Natural killer cell (primary cell): ENCODE measurements at regions not wholly inside any gene's neighbourhood (a gene's known extent, or its start where the extent isn't known, plus 50 kb on each side); places are given as distances from the start of the nearest gene placed in this dataset.
"Not testable (repeated sequence)": the region's sequence is repeated elsewhere in the genome, so short reads cannot be mapped to it uniquely, and the experiment has no call there.

Experiments
- ATAC-seq, 3 donors: fragments of 150-1000 bp in 2 of 3; fragments of 200-7000 bp in 1 of 3; cut with Tn5 transposase; 1 replicate in 1 of 3; 2 replicates in 2 of 3; pipeline ENCODE4 v1.10.0; 2021; ENCODE audit warnings: mild to moderate bottlenecking in 2 of 3, moderate library complexity in 2 of 3
- DNase-seq, 2 donors: peaks; one replicate each; pipeline versions ENCODE4 v3.0.0 to v3.0.0-alpha.2; 2013 to 2021; ENCODE audit warnings: mixed read lengths in 1 of 2
- H3K27ac ChIP-seq: one replicate; pipeline ENCODE4 v1.5.1; 2013; ENCODE audit warnings: mild to moderate bottlenecking, low read length
- H3K27me3 ChIP-seq: one replicate; pipeline ENCODE4 v1.6.1; 2013; ENCODE audit warnings: low read length; ENCODE audit not compliant: control insufficient read depth, insufficient read depth
- H3K36me3 ChIP-seq: one replicate; pipeline ENCODE4 v1.6.1; 2013; ENCODE audit warnings: low read length; ENCODE audit not compliant: control insufficient read depth, insufficient read depth
- H3K4me1 ChIP-seq: one replicate; pipeline ENCODE4 v1.6.1; 2013; ENCODE audit warnings: low read length; ENCODE audit not compliant: control insufficient read depth, insufficient read depth
- H3K4me3 ChIP-seq: one replicate; pipeline ENCODE4 v1.5.1; 2013; ENCODE audit warnings: low read length
- H3K9me3 ChIP-seq: one replicate; pipeline ENCODE4 v1.6.1; 2013; ENCODE audit warnings: low read length; ENCODE audit not compliant: control insufficient read depth, insufficient read depth
- H3K27ac Mint-ChIP-seq, 2 donors: one replicate each; pipeline ENCODE4 v1.8.0; 2022; ENCODE audit warnings: mild to moderate bottlenecking in 2 of 2, mixed read lengths in 2 of 2, moderate library complexity in 1 of 2
- H3K27me3 Mint-ChIP-seq, 2 donors: one replicate each; pipeline ENCODE4 v1.8.0; 2022; ENCODE audit warnings: low read depth in 2 of 2, mixed read lengths in 2 of 2
- H3K36me3 Mint-ChIP-seq: one replicate; pipeline ENCODE4 v1.8.0; 2022; ENCODE audit warnings: mixed read lengths
- H3K4me1 Mint-ChIP-seq, 2 donors: one replicate each; pipeline ENCODE4 v1.8.0; 2022; ENCODE audit warnings: mixed read lengths in 2 of 2
- H3K4me3 Mint-ChIP-seq: one replicate; pipeline ENCODE4 v1.8.0; 2022; ENCODE audit warnings: mild to moderate bottlenecking, moderate library complexity, mixed read lengths
- H3K9me3 Mint-ChIP-seq, 2 donors: one replicate each; pipeline ENCODE4 v1.8.0; 2022; ENCODE audit warnings: mixed read lengths in 2 of 2
- CTCF ChIP-seq: fragments of 200-600 bp; IDR thresholded peaks from one replicate; pipeline ENCODE4 v1.8.0; 2022; ENCODE audit warnings: antibody characterized with exemption
- WGBS: methylation state at CpG from one replicate; pipeline ENCODE4 v1.1.7; 2013; ENCODE audit warnings: missing lambda C conversion rate; ENCODE audit not compliant: insufficient coverage; 5-methylcytosine and 5-hydroxymethylcytosine counted together
- intact Hi-C: fragments of 100-400 bp; cut with micrococcal nuclease; formaldehyde crosslinking; loops from one replicate; pipeline ENCODE4 v1.14.2; 2022

- Histone ChIP-seq H3K9me3 (peaks cover 3% of the 10 kb centered on the region), H3K36me3 (no peaks in the 10 kb centered on the region), H3K4me3 (no peak overlapping the region), H3K4me1 (no peaks in the 10 kb centered on the region), H3K27me3 (no peaks in the 10 kb centered on the region), H3K27ac (no peak overlapping the region)
- Mint-ChIP-seq H3K36me3 (peaks cover 17% of the 10 kb centered on the region), H3K27me3 (no peaks in the 10 kb centered on the region), H3K27ac (no peak overlapping the region), H3K4me3 (no peak overlapping the region), H3K4me1 (no peaks in the 10 kb centered on the region), H3K9me3 (peaks cover 3 to 7% of the 10 kb centered on the region in 2 donors)
- 95% methylated on average over 3 of the region's 3 CpGs for WGBS
- no peak for TF ChIP-seq CTCF
- intact Hi-C loops: no loop called here
- DNase-seq (no peak), ATAC-seq (no peak)
Observed at GRCh38 chr2:8558096-8558495, 123.8 kb upstream of the ID2 start.

GRCh38 chr2:8558956-8559355, 122.9 kb upstream of the ID2 start:
- Histone ChIP-seq H3K4me3 (no peak overlapping the region), H3K27me3 (no peaks in the 10 kb centered on the region), H3K4me1 (peaks cover 2% of the 10 kb centered on the region), H3K36me3 (no peaks in the 10 kb centered on the region), H3K27ac (no peak overlapping the region), H3K9me3 (peaks cover 3% of the 10 kb centered on the region)
- Mint-ChIP-seq H3K4me1 (peaks cover 4 to 7% of the 10 kb centered on the region in 2 donors), H3K27me3 (no peaks in the 10 kb centered on the region), H3K36me3 (peaks cover 17% of the 10 kb centered on the region), H3K9me3 (peaks cover 3 to 7% of the 10 kb centered on the region in 2 donors), H3K4me3 (no peak overlapping the region), H3K27ac (no peak overlapping the region)
- intact Hi-C loops: no loop called here
- TF ChIP-seq CTCF: no peak
- WGBS: 83% methylated on average over 1 of the region's 2 CpGs
- ATAC-seq: no peak
- no peak for DNase-seq

DNA sequence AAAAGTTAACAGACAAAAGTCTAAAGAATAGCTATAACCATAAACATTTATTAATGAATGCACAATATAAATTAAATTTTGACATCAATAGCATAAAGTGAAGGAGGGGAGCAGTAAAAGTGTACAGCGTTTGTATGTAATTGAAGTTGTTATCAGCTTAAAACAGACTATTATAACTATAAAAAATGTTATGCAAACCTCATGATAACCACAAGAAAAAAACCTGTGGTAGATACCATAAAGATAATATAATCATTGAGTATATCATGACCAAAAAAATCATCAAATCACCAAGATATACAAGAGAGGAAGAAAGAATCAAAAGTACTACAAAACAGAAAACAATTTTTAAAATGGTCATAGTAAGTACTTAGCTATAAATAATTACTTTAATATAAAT, 122.1 kb upstream of the ID2 start:
- Mint-ChIP-seq H3K4me3 (no peak overlapping the region), H3K4me1 (peaks cover 13 to 14% of the 10 kb centered on the region in 2 donors), H3K9me3 (peaks cover 3 to 7% of the 10 kb centered on the region in 2 donors), H3K27me3 (no peaks in the 10 kb centered on the region), H3K27ac (no peak overlapping the region), H3K36me3 (peaks cover 17% of the 10 kb centered on the region)
- Histone ChIP-seq H3K4me3 (no peak overlapping the region), H3K9me3 (peaks cover 3% of the 10 kb centered on the region), H3K27me3 (no peaks in the 10 kb centered on the region), H3K27ac (no peak overlapping the region), H3K36me3 (no peaks in the 10 kb centered on the region), H3K4me1 (peaks cover 5% of the 10 kb centered on the region)
- intact Hi-C loops: no loop called here
- no peak for TF ChIP-seq CTCF
- no CpG with 5 or more reads among the region's 1 CpG for WGBS
- DNase-seq (no peak), ATAC-seq (no peak)

DNA sequence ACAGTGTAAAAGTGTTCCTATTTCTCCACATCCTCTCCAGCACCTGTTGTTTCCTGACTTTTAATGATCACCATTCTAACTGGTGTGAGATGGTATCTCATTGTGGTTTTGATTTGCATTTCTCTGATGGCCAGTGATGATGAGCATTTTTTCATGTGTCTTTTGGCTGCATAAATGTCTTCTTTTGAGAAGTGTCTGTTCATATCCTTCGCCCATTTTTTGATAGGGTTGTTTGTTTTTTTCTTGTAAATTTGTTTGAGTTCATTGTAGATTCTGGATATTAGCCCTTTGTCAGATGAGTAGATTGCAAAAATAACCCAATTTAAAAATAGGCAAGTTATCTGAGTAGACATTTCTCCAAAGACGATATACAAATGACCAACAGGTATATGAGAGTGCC, 120.2 kb upstream of the ID2 start:
- H3K27ac Mint-ChIP-seq, intact Hi-C loops, H3K4me3 Mint-ChIP-seq, H3K27ac ChIP-seq, H3K27me3 ChIP-seq, ATAC-seq, H3K4me1 ChIP-seq, H3K27me3 Mint-ChIP-seq, DNase-seq, H3K9me3 Mint-ChIP-seq, H3K4me3 ChIP-seq, H3K36me3 ChIP-seq, H3K9me3 ChIP-seq: not testable (repeated sequence)
- peaks cover 17% of the 10 kb centered on the region for H3K36me3 Mint-ChIP-seq
- WGBS: 100% methylated on average over 1 of the region's 2 CpGs
- peaks cover 14% of the 10 kb centered on the region in 2 donors for H3K4me1 Mint-ChIP-seq
